ENCODE measurements at regions not wholly inside any gene's neighbourhood (a gene's known extent, or its start where the extent isn't known, plus 50 kb on each side); places are given as distances from the start of the nearest gene placed in this dataset.

- TF ChIP-seq YY1 (IDR thresholded peaks at IDR 0.05; ENCODE audit: low read depth) (no peak), EP300 (IDR thresholded peaks at IDR 0.05; ENCODE audit: borderline replicate concordance) (no peak)
Observed at GRCh38 chr1:208868554-208868953, 624.4 kb upstream of the PLXNA2 start.

All from Ishikawa (cell line).